WTC11 (cell line): ENCODE measurements at regions not wholly inside any gene's neighbourhood (a gene's known extent, or its start where the extent isn't known, plus 50 kb on each side); places are given as distances from the start of the nearest gene placed in this dataset.

Experiments
- ATAC-seq: fragments of 200-7000 bp; cut with Tn5 transposase; 2 replicates; pipeline ENCODE4 v1.10.0; 2021; ENCODE audit warnings: mild to moderate bottlenecking, moderate library complexity
- CTCF ChIA-PET: fragments of 300-600 bp; sonication (Branson Sonifier 250); formaldehyde crosslinking; loops from one replicate; lab custom pipeline; 2021; ENCODE audit warnings: antibody characterized with exemption; lab: Charles Lee
- POLR2A ChIA-PET: fragments of 350-600 bp; sonication (Branson Sonifier 250); formaldehyde crosslinking; loops from one replicate; lab custom pipeline; 2021; ENCODE audit warnings: antibody characterized with exemption; lab: Charles Lee
- DNase-seq: peaks from one replicate; pipeline ENCODE4 v3.0.0; 2021; ENCODE audit warnings: low spot score
- H3K27ac Mint-ChIP-seq: 2 replicates; pipeline ENCODE4 v1.8.0; 2021; ENCODE audit warnings: mixed read lengths
- H3K27me3 Mint-ChIP-seq: 2 replicates; pipeline ENCODE4 v1.8.0; 2021; ENCODE audit warnings: low read depth, mild to moderate bottlenecking, moderate library complexity, mixed read lengths
- H3K36me3 Mint-ChIP-seq: 2 replicates; pipeline ENCODE4 v1.8.0; 2021; ENCODE audit warnings: mixed read lengths
- H3K4me1 Mint-ChIP-seq: 2 replicates; pipeline ENCODE4 v1.8.0; 2022; ENCODE audit warnings: mixed read lengths
- H3K4me3 Mint-ChIP-seq: 2 replicates; pipeline ENCODE4 v1.8.0; 2021; ENCODE audit warnings: mild to moderate bottlenecking, moderate library complexity, mixed read lengths
- H3K9me3 Mint-ChIP-seq: 2 replicates; pipeline ENCODE4 v1.8.0; 2021; ENCODE audit warnings: mixed read lengths
- ATF1 ChIP-seq: sonication (generic); formaldehyde crosslinking; IDR thresholded peaks from 2 replicates; pipeline ENCODE4 v1.8.1; 2023; ENCODE audit warnings: mild to moderate bottlenecking, moderate library complexity, missing genetic modification reagents
- ATF6 ChIP-seq: sonication (generic); formaldehyde crosslinking; IDR thresholded peaks from 2 replicates; pipeline ENCODE4 v1.8.1; 2023; ENCODE audit warnings: mild to moderate bottlenecking, missing genetic modification reagents
- CBFB ChIP-seq: sonication (generic); formaldehyde crosslinking; IDR thresholded peaks from 2 replicates; pipeline ENCODE4 v1.8.1; 2022; ENCODE audit warnings: mild to moderate bottlenecking, low read depth, missing genetic modification reagents
- CREM ChIP-seq: sonication (generic); formaldehyde crosslinking; IDR thresholded peaks from 2 replicates; pipeline ENCODE4 v1.8.1; 2022; ENCODE audit warnings: mild to moderate bottlenecking, missing genetic modification reagents, moderate library complexity
- E2F5 ChIP-seq: sonication (generic); formaldehyde crosslinking; IDR thresholded peaks from 2 replicates; pipeline ENCODE4 v1.8.1; 2022; ENCODE audit warnings: mild to moderate bottlenecking, moderate library complexity, missing genetic modification reagents
- FOXJ3 ChIP-seq: sonication (generic); formaldehyde crosslinking; IDR thresholded peaks from 2 replicates; pipeline ENCODE4 v1.9.0; 2021; ENCODE audit warnings: missing genetic modification reagents, mild to moderate bottlenecking, borderline replicate concordance
- GRHL2 ChIP-seq: fragments of 250-450 bp; sonication (Bioruptor Pico); IDR thresholded peaks from 2 replicates; pipeline ENCODE4 v1.8.0; 2022; ENCODE audit warnings: mild to moderate bottlenecking, moderate library complexity; ENCODE audit not compliant: insufficient replicate concordance, severe bottlenecking
- IRF1 ChIP-seq: sonication (generic); formaldehyde crosslinking; IDR thresholded peaks from 2 replicates; pipeline ENCODE4 v1.8.0; 2023; ENCODE audit warnings: missing genetic modification reagents
- IRF2 ChIP-seq: sonication (generic); formaldehyde crosslinking; IDR thresholded peaks from 2 replicates; pipeline ENCODE4 v1.8.0; 2022; ENCODE audit warnings: low read depth, missing genetic modification reagents, borderline replicate concordance
- NR2C2 ChIP-seq: sonication (generic); formaldehyde crosslinking; IDR thresholded peaks from 2 replicates; pipeline ENCODE4 v1.8.0; 2022; ENCODE audit warnings: mild to moderate bottlenecking, missing genetic modification reagents
- OVOL2 ChIP-seq: fragments of 250-450 bp; sonication (Bioruptor Pico); IDR thresholded peaks from 2 replicates; pipeline ENCODE4 v1.9.0; 2021; ENCODE audit warnings: mild to moderate bottlenecking, borderline replicate concordance
- PREB ChIP-seq: sonication (generic); formaldehyde crosslinking; IDR thresholded peaks from 2 replicates; pipeline ENCODE4 v1.8.1; 2022; ENCODE audit warnings: mild to moderate bottlenecking, missing genetic modification reagents, moderate library complexity, borderline replicate concordance
- PRRX2 ChIP-seq: fragments of 250-450 bp; sonication (Bioruptor Pico); IDR thresholded peaks from 2 replicates; pipeline ENCODE4 v1.8.0; 2021; ENCODE audit warnings: mild to moderate bottlenecking
- SP1 ChIP-seq: sonication (generic); formaldehyde crosslinking; conservative IDR thresholded peaks from 2 replicates; pipeline ENCODE4 v1.8.1; 2022; ENCODE audit warnings: missing genetic modification reagents
- ZBTB43 ChIP-seq: sonication (generic); formaldehyde crosslinking; IDR thresholded peaks from 2 replicates; pipeline ENCODE4 v1.8.1; 2023; ENCODE audit warnings: mild to moderate bottlenecking, missing genetic modification reagents
- ZNF138 ChIP-seq: sonication (generic); formaldehyde crosslinking; conservative IDR thresholded peaks from 2 replicates; pipeline ENCODE4 v1.8.1; 2022; ENCODE audit warnings: mild to moderate bottlenecking, moderate library complexity, missing genetic modification reagents
- ZNF219 ChIP-seq: sonication (generic); formaldehyde crosslinking; IDR thresholded peaks from 2 replicates; pipeline ENCODE4 v1.8.0; 2023; ENCODE audit warnings: missing genetic modification reagents, mild to moderate bottlenecking, borderline replicate concordance
- ZNF281 ChIP-seq: sonication (generic); formaldehyde crosslinking; IDR thresholded peaks from 2 replicates; pipeline ENCODE4 v1.8.0; 2023; ENCODE audit warnings: mild to moderate bottlenecking, missing genetic modification reagents
- ZNF416 ChIP-seq: fragments of 250-450 bp; sonication (Bioruptor Pico); IDR thresholded peaks from 2 replicates; pipeline ENCODE4 v1.9.0; 2021; ENCODE audit warnings: mild to moderate bottlenecking, inconsistent platforms
- ZNF423 ChIP-seq: fragments of 250-450 bp; sonication (Bioruptor Pico); IDR thresholded peaks from 2 replicates; pipeline ENCODE4 v2.1.2; 2022; ENCODE audit warnings: mild to moderate bottlenecking, moderate library complexity
- ZNF425 ChIP-seq: fragments of 250-450 bp; sonication (Bioruptor Pico); conservative IDR thresholded peaks from 2 replicates; pipeline ENCODE4 v1.9.0; 2021; ENCODE audit warnings: mild to moderate bottlenecking

GRCh38 chr7:136045181-136045580, 68.0 kb upstream of the MTPN start (continued):
- TF ChIP-seq CREM (CRISPR knock-in tag): no peak
- TF ChIP-seq GRHL2 (CRISPR knock-in tag): no peak
- TF ChIP-seq CBFB (CRISPR knock-in tag): no peak
- TF ChIP-seq ZNF416 (CRISPR knock-in tag): no peak
- no peak for TF ChIP-seq IRF1 (CRISPR knock-in tag)

GRCh38 chr7:136039577-136040345, 62.6 kb upstream of the MTPN start:
- Mint-ChIP-seq H3K9me3 (peaks cover 25% of the 10 kb centered on the region), H3K27me3 (no peaks in the 10 kb centered on the region; the same call in 1 of the 2 replicates), H3K4me1 (peaks cover 11% of the 10 kb centered on the region), H3K4me3 (no peak overlapping the region), H3K36me3 (peaks cover 7% of the 10 kb centered on the region), H3K27ac (no peak overlapping the region)
- ChIA-PET POLR2A (no interaction called here), CTCF (interaction anchor here (0.6 kb wide), 1 partner anchor 239 kb away, joined by 4 read pairs; no protein-coding TSS in a partner anchor)
- DNase-seq (no peak), ATAC-seq (no peak)
- TF ChIP-seq ZNF423 (no peak), ZNF219 (CRISPR knock-in tag) (no peak), ATF6 (CRISPR knock-in tag) (no peak), ZNF281 (no peak), PREB (CRISPR knock-in tag) (no peak), ATF1 (CRISPR knock-in tag) (no peak), OVOL2 (CRISPR knock-in tag) (no peak), ZBTB43 (CRISPR knock-in tag) (no peak), ZNF138 (CRISPR knock-in tag) (no peak), PRRX2 (no peak), SP1 (CRISPR knock-in tag) (no peak), ZNF425 (CRISPR knock-in tag) (no peak), FOXJ3 (no peak), GRHL2 (CRISPR knock-in tag) (no peak), NR2C2 (CRISPR knock-in tag) (no peak), IRF2 (CRISPR knock-in tag) (no peak), E2F5 (CRISPR knock-in tag) (no peak)
